Body of pancreas (tissue), 4 donors: ENCODE measurements at regions not wholly inside any gene's neighbourhood (a gene's known extent, or its start where the extent isn't known, plus 50 kb on each side); places are given as distances from the start of the nearest gene placed in this dataset.

Experiments
- CTCF ChIP-seq, 7 experiments: fragments of 450-650 bp in 4 of 7; fragments of 200-600 bp in 3 of 7; sonication (generic) in 3 of 7; IDR thresholded peaks; one replicate each; pipeline ENCODE4 v1.5.1; 2016 to 2019; ENCODE audit warnings: antibody characterized with exemption in 7 of 7
- POLR2A ChIP-seq, 3 donors: fragments of 450-650 bp; IDR thresholded peaks; one replicate each; pipeline ENCODE4 v1.6.1; 2016; ENCODE audit warnings: antibody characterized with exemption in 3 of 3, mild to moderate bottlenecking in 2 of 3

GRCh38 chr5:72015103-72015548, 92.1 kb upstream of the MAP1B start:
- TF ChIP-seq CTCF (IDR thresholded peaks at IDR 0.05) (no peak), POLR2A (IDR thresholded peaks at IDR 0.05) (no peak)
